ENCODE measurements at regions not wholly inside any gene's neighbourhood (a gene's known extent, or its start where the extent isn't known, plus 50 kb on each side); places are given as distances from the start of the nearest gene placed in this dataset.
"Not testable (repeated sequence)": the region's sequence is repeated elsewhere in the genome, so short reads cannot be mapped to it uniquely, and the experiment has no call there.

- Histone ChIP-seq H2AFZ (ENCODE audit: low read depth, low read length, severe bottlenecking) (no peak overlapping the region), H3F3A (ENCODE audit: insufficient read depth) (no peaks in the 10 kb centered on the region), H3K4me2 (ENCODE audit: low read depth, low read length, poor library complexity, severe bottlenecking) (no peak overlapping the region), H3K79me2 (ENCODE audit: insufficient read depth, low read length) (no peaks in the 10 kb centered on the region), H3K36me3 (ENCODE audit: low read length) (no peaks in the 10 kb centered on the region), H3K27me3 (ENCODE audit: low read length) (no peaks in the 10 kb centered on the region), H3K4me3 (ENCODE audit: insufficient read depth, low read length, poor library complexity, severe bottlenecking) (no peak overlapping the region), H4K20me1 (ENCODE audit: low read depth, low read length) (no peaks in the 10 kb centered on the region), H3K9me2 (replicated peaks; ENCODE audit: insufficient read depth, low read length) (no peaks in the 10 kb centered on the region), H3K9ac (ENCODE audit: low read length) (no peak overlapping the region), H3K9me3 (ENCODE audit: insufficient read depth, low read length) (no peaks in the 10 kb centered on the region), H3K27ac (ENCODE audit: low read depth, low read length) (no peak overlapping the region)
- TF ChIP-seq EZH2phosphoT487 (conservative IDR thresholded peaks at IDR 0.05; ENCODE audit: low read length), result no peak
- TF ChIP-seq, protein P1, sequence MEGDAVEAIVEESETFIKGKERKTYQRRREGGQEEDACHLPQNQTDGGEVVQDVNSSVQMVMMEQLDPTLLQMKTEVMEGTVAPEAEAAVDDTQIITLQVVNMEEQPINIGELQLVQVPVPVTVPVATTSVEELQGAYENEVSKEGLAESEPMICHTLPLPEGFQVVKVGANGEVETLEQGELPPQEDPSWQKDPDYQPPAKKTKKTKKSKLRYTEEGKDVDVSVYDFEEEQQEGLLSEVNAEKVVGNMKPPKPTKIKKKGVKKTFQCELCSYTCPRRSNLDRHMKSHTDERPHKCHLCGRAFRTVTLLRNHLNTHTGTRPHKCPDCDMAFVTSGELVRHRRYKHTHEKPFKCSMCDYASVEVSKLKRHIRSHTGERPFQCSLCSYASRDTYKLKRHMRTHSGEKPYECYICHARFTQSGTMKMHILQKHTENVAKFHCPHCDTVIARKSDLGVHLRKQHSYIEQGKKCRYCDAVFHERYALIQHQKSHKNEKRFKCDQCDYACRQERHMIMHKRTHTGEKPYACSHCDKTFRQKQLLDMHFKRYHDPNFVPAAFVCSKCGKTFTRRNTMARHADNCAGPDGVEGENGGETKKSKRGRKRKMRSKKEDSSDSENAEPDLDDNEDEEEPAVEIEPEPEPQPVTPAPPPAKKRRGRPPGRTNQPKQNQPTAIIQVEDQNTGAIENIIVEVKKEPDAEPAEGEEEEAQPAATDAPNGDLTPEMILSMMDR (IDR thresholded peaks at IDR 0.05; ENCODE audit: insufficient read depth, low read length, poor library complexity, severe bottlenecking), result no peak
Measured at GRCh38 chr6:84998223-84998622, 233.8 kb upstream of the TBX18 start.

DNA sequence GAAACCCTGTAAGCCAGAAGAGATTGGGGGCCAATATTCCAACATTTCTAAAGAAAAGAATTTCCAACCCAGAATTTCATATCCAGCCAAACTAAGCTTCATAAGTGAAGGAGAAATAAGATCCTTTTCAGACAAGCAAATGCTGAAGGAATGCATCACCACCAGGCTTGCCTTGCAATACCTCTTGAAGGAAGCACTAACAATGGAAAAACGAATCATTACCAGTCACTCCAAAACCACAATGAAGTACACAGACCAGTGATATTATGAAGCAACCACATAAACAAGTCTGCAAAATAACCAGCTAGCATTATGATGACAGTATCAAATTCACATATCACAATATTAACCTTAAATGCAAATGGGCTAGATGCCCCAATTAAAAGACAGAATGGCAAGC lies 224.4 kb upstream of the TBX18 start:
- H3K27me3 ChIP-seq (ENCODE audit: low read length); H3K9me2 ChIP-seq (replicated peaks; ENCODE audit: insufficient read depth, low read length); H3K9me3 ChIP-seq (ENCODE audit: insufficient read depth, low read length); H3K79me2 ChIP-seq (ENCODE audit: insufficient read depth, low read length); H3F3A ChIP-seq (ENCODE audit: insufficient read depth); H3K36me3 ChIP-seq (ENCODE audit: low read length); H2AFZ ChIP-seq (ENCODE audit: low read depth, low read length, severe bottlenecking); H3K9ac ChIP-seq (ENCODE audit: low read length); H4K20me1 ChIP-seq (ENCODE audit: low read depth, low read length); H3K4me3 ChIP-seq (ENCODE audit: insufficient read depth, low read length, poor library complexity, severe bottlenecking); H3K4me2 ChIP-seq (ENCODE audit: low read depth, low read length, poor library complexity, severe bottlenecking); H3K27ac ChIP-seq (ENCODE audit: low read depth, low read length): not testable (repeated sequence)

DNA sequence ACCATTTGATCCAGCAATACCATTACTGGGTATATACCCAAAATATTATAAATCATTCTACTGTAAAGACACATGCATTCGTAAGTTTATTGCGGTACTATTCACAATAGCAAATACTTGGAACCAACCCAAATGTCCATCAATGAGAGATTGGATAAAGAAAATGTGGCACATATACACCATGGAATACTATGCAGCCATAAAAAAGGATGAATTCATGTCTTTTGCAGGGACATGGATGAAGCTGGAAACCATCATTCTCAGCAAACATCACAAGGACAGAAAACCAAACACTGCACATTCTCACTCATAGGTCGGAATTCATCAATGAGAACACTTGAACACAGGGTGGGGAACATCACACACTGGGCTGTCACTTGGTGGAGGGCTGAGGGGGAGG lies 221.1 kb upstream of the TBX18 start:
- H3K9me3 ChIP-seq (ENCODE audit: insufficient read depth, low read length); H3K36me3 ChIP-seq (ENCODE audit: low read length); H4K20me1 ChIP-seq (ENCODE audit: low read depth, low read length); H3K4me3 ChIP-seq (ENCODE audit: insufficient read depth, low read length, poor library complexity, severe bottlenecking); H3K9ac ChIP-seq (ENCODE audit: low read length); H3K27me3 ChIP-seq (ENCODE audit: low read length); H3F3A ChIP-seq (ENCODE audit: insufficient read depth); H3K4me2 ChIP-seq (ENCODE audit: low read depth, low read length, poor library complexity, severe bottlenecking); H3K79me2 ChIP-seq (ENCODE audit: insufficient read depth, low read length); H3K9me2 ChIP-seq (replicated peaks; ENCODE audit: insufficient read depth, low read length); H3K27ac ChIP-seq (ENCODE audit: low read depth, low read length); H2AFZ ChIP-seq (ENCODE audit: low read depth, low read length, severe bottlenecking): not testable (repeated sequence)

DNA sequence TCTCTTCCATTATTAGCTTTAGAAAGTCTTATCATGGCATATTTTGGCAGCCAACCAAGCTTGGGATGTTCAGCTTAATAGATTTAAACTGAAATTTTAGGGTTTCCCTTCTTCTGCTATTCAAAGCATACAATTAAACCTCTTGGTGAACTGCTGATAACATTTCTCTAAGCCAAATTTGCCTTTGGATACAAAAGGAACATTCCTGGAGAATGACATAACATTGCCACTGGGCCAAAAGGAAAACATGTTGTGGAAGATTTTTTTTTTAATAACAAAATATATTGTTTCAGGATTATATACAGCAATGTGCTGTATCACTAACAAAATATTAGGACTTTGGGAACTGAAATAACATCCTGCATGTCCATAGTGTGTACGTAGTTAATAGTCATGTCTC lies 215.1 kb upstream of the TBX18 start:
- no peak overlapping the region for H2AFZ ChIP-seq (ENCODE audit: low read depth, low read length, severe bottlenecking)
- TF ChIP-seq, protein P1 (IDR thresholded peaks at IDR 0.05; ENCODE audit: insufficient read depth, low read length, poor library complexity, severe bottlenecking), result no peak
- no peak for TF ChIP-seq EZH2phosphoT487 (conservative IDR thresholded peaks at IDR 0.05; ENCODE audit: low read length)
- H3K27ac ChIP-seq (ENCODE audit: low read depth, low read length), result no peak overlapping the region

More for the DNA sequence above, 215.1 kb upstream of the TBX18 start:
- no peaks in the 10 kb centered on the region for H3F3A ChIP-seq (ENCODE audit: insufficient read depth)
- H3K79me2 ChIP-seq (ENCODE audit: insufficient read depth, low read length), result no peaks in the 10 kb centered on the region
- no peaks in the 10 kb centered on the region for H3K9me2 ChIP-seq (replicated peaks; ENCODE audit: insufficient read depth, low read length)
- no peaks in the 10 kb centered on the region for H3K9me3 ChIP-seq (ENCODE audit: insufficient read depth, low read length)
- no peaks in the 10 kb centered on the region for H3K27me3 ChIP-seq (ENCODE audit: low read length)
- no peaks in the 10 kb centered on the region for H4K20me1 ChIP-seq (ENCODE audit: low read depth, low read length)
- no peak overlapping the region for H3K9ac ChIP-seq (ENCODE audit: low read length)
- H3K4me3 ChIP-seq (ENCODE audit: insufficient read depth, low read length, poor library complexity, severe bottlenecking), result no peak overlapping the region
- H3K4me2 ChIP-seq (ENCODE audit: low read depth, low read length, poor library complexity, severe bottlenecking), result no peak overlapping the region
- no peaks in the 10 kb centered on the region for H3K36me3 ChIP-seq (ENCODE audit: low read length)
